ENCODE measurements at regions not wholly inside any gene's neighbourhood (a gene's known extent, or its start where the extent isn't known, plus 50 kb on each side); places are given as distances from the start of the nearest gene placed in this dataset.

- TF ChIP-seq, protein P1, sequence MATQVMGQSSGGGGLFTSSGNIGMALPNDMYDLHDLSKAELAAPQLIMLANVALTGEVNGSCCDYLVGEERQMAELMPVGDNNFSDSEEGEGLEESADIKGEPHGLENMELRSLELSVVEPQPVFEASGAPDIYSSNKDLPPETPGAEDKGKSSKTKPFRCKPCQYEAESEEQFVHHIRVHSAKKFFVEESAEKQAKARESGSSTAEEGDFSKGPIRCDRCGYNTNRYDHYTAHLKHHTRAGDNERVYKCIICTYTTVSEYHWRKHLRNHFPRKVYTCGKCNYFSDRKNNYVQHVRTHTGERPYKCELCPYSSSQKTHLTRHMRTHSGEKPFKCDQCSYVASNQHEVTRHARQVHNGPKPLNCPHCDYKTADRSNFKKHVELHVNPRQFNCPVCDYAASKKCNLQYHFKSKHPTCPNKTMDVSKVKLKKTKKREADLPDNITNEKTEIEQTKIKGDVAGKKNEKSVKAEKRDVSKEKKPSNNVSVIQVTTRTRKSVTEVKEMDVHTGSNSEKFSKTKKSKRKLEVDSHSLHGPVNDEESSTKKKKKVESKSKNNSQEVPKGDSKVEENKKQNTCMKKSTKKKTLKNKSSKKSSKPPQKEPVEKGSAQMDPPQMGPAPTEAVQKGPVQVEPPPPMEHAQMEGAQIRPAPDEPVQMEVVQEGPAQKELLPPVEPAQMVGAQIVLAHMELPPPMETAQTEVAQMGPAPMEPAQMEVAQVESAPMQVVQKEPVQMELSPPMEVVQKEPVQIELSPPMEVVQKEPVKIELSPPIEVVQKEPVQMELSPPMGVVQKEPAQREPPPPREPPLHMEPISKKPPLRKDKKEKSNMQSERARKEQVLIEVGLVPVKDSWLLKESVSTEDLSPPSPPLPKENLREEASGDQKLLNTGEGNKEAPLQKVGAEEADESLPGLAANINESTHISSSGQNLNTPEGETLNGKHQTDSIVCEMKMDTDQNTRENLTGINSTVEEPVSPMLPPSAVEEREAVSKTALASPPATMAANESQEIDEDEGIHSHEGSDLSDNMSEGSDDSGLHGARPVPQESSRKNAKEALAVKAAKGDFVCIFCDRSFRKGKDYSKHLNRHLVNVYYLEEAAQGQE (IDR thresholded peaks at IDR 0.05; ENCODE audit: insufficient read depth in 1 of 2, low read depth in 2 of 2, low read length in 2 of 2): no peak
- TF ChIP-seq POLR2AphosphoS5 (IDR thresholded peaks at IDR 0.05; ENCODE audit: low read depth, low read length): no peak
Observed at GRCh38 chr1:199054694-199055093, 415.9 kb downstream of the PTPRC start.

GRCh38 chr1:199057322-199057721, 418.5 kb downstream of the PTPRC start:
- TF ChIP-seq SIN3A (IDR thresholded peaks at IDR 0.05; ENCODE audit: borderline replicate concordance, insufficient read depth, low read length) (no peak), FOXP2 (optimal IDR thresholded peaks at IDR 0.05; ENCODE audit: borderline replicate concordance, extremely low read depth, extremely low read length, insufficient read depth) (no peak), TAF1 (IDR thresholded peaks at IDR 0.05; ENCODE audit: borderline replicate concordance, insufficient read depth, low read length) (no peak), POLR2AphosphoS5 (IDR thresholded peaks at IDR 0.05; ENCODE audit: low read depth, low read length) (no peak)
- TF ChIP-seq, protein P1 (IDR thresholded peaks at IDR 0.05; ENCODE audit: insufficient read depth in 1 of 2, low read depth in 2 of 2, low read length in 2 of 2): no peak

DNA sequence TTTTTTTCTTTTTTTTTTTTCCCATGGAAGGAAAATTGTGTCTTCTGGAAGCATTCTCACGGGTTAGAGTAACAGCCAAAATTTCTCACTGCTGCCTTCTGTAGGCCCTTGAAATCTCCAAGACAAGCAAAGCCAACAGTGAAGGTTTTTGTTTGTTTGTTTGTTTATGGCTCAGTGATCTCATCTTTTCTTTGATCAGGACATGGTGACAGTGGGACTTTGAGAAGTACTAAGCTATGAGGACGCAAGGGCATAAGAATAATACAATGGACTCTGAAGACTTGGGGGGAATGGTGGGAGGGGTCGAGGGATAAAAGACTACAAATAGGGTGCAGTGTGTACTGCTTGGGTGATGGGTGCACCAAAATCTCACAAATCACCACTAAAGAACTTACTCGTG, 419.4 kb downstream of the PTPRC start:
- TF ChIP-seq SIN3A (IDR thresholded peaks at IDR 0.05; ENCODE audit: borderline replicate concordance, insufficient read depth, low read length): no peak
- no peak for TF ChIP-seq TAF1 (IDR thresholded peaks at IDR 0.05; ENCODE audit: borderline replicate concordance, insufficient read depth, low read length)
- TF ChIP-seq POLR2AphosphoS5 (IDR thresholded peaks at IDR 0.05; ENCODE audit: low read depth, low read length): no peak
- no peak for TF ChIP-seq FOXP2 (optimal IDR thresholded peaks at IDR 0.05; ENCODE audit: borderline replicate concordance, extremely low read depth, extremely low read length, insufficient read depth)
- TF ChIP-seq, protein P1 (IDR thresholded peaks at IDR 0.05; ENCODE audit: insufficient read depth in 1 of 2, low read depth in 2 of 2, low read length in 2 of 2): no peak

GRCh38 chr1:199064971-199065370, 426.1 kb downstream of the PTPRC start:
- TF ChIP-seq SIN3A (IDR thresholded peaks at IDR 0.05; ENCODE audit: borderline replicate concordance, insufficient read depth, low read length) (no peak), POLR2AphosphoS5 (IDR thresholded peaks at IDR 0.05; ENCODE audit: low read depth, low read length) (no peak), FOXP2 (optimal IDR thresholded peaks at IDR 0.05; ENCODE audit: borderline replicate concordance, extremely low read depth, extremely low read length, insufficient read depth) (no peak), TAF1 (IDR thresholded peaks at IDR 0.05; ENCODE audit: borderline replicate concordance, insufficient read depth, low read length) (no peak)
- TF ChIP-seq, protein P1 (IDR thresholded peaks at IDR 0.05; ENCODE audit: insufficient read depth in 1 of 2, low read depth in 2 of 2, low read length in 2 of 2): no peak

GRCh38 chr1:199067483-199067882, 428.6 kb downstream of the PTPRC start:
- TF ChIP-seq POLR2AphosphoS5 (IDR thresholded peaks at IDR 0.05; ENCODE audit: low read depth, low read length) (no peak), TAF1 (IDR thresholded peaks at IDR 0.05; ENCODE audit: borderline replicate concordance, insufficient read depth, low read length) (no peak), SIN3A (IDR thresholded peaks at IDR 0.05; ENCODE audit: borderline replicate concordance, insufficient read depth, low read length) (no peak), FOXP2 (optimal IDR thresholded peaks at IDR 0.05; ENCODE audit: borderline replicate concordance, extremely low read depth, extremely low read length, insufficient read depth) (no peak)
- TF ChIP-seq, protein P1 (IDR thresholded peaks at IDR 0.05; ENCODE audit: insufficient read depth in 1 of 2, low read depth in 2 of 2, low read length in 2 of 2): no peak

Data from PFSK-1 (cell line).